Ovary (tissue), 7 donors: ENCODE measurements at regions not wholly inside any gene's neighbourhood (a gene's known extent, or its start where the extent isn't known, plus 50 kb on each side); places are given as distances from the start of the nearest gene placed in this dataset.

ENCODE experiments used
- DNase-seq, 5 donors: peaks; one replicate each; pipeline ENCODE4 v3.0.0-alpha.2; 2019 to 2020
- H3K27ac ChIP-seq, 2 donors: fragments of 200-600 bp; one replicate each; pipeline versions ENCODE4 v1.5.1 to v1.8.0; 2019 to 2022
- H3K27me3 ChIP-seq: fragments of 200-600 bp; one replicate; pipeline ENCODE4 v1.8.0; 2022
- H3K36me3 ChIP-seq: fragments of 200-600 bp; sonication (generic); one replicate; pipeline ENCODE4 v1.5.1; 2019
- H3K4me1 ChIP-seq: one replicate; pipeline ENCODE4 v1.8.1; 2013; ENCODE audit warnings: mild to moderate bottlenecking, moderate library complexity; ENCODE audit not compliant: insufficient read depth
- H3K4me3 ChIP-seq: fragments of 200-600 bp; sonication (generic); one replicate; pipeline ENCODE4 v1.5.1; 2017
- H3K9me3 ChIP-seq, 2 donors: fragments of 200-600 bp in 1 of 2; sonication (generic) in 1 of 2; one replicate each; pipeline versions ENCODE4 v1.5.1 to v1.8.1; 2013 to 2019; ENCODE audit warnings: mild to moderate bottlenecking in 1 of 2, moderate library complexity in 1 of 2
- EP300 ChIP-seq: sonication (generic); formaldehyde crosslinking; IDR thresholded peaks from one replicate; pipeline ENCODE4 v1.6.1; 2017; ENCODE audit warnings: antibody characterized with exemption
- POLR2A ChIP-seq: fragments of 450-650 bp; IDR thresholded peaks from one replicate; pipeline ENCODE4 v1.6.1; 2017; ENCODE audit warnings: antibody characterized with exemption, mild to moderate bottlenecking, moderate library complexity
- WGBS, 3 donors: extraction: QIAGEN DNeasy Blood & Tissue Kit in 1 of 3; methylation state at CpG; one replicate each; pipeline versions ENCODE4 v1.1.5 to v1.1.7; 2013 to 2017; 5-methylcytosine and 5-hydroxymethylcytosine counted together
- intact Hi-C, 4 donors: fragments of 100-400 bp; cut with DNase I; formaldehyde crosslinking; loops; one replicate each; pipeline versions ENCODE4 v1.11.0 to v1.15.1; 2022 to 2023
- TF ChIP-seq, protein P1 (sequence below), 3 donors: fragments of 450-650 bp in 2 of 3; fragments of 200-600 bp in 1 of 3; IDR thresholded peaks; one replicate each; pipeline versions ENCODE4 v1.5.1 to v1.8.0; 2016 to 2022; ENCODE audit warnings: antibody characterized with exemption in 3 of 3, mild to moderate bottlenecking in 1 of 3
- donor health status: DM: no; HTN: no; CAD: no; lungs with moderate emphysema.
- donor health status: DM: no; HTN: no; CAD: no.
- donor health status: Bipolar disorder and iron deficiency.
- donor health status: DM: no; HTN: no; CAD: no.
- donor health status: DM: yes; HTN: yes; CAD: no.

DNA sequence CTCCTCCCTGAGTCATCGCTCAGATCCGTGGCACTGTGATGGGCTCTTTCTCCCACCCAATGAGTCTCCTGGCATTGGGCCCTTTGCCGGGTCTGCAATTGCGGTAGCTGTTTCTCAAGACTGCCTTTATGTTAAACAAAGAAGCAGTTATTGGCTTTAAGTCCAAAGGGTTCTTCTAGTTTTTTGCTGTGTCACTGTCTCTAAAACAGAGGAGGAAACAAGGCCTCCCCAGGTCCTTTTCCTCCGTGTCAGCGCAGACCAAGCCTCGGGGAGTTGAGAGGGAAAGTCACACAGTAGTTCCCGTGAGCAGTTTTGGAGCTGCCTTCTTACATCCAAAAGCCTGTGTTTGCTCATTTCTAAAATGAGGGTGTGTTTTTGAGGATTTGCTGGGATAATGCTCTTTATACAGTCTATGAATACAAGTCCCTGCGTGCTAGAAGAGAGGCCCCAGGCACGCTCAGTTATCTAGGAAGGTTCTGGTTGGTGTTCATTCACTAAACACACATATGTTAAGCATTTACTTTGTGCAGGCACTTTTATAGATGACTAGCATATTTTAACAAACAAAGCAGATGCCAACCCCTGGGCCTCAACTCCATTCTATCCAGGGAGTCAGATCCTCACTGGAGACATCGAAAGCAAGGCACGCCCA, 126.0 kb upstream of the PZP start:
- Histone ChIP-seq H3K27ac (no peak overlapping the region), H3K27me3 (no peaks in the 10 kb centered on the region), H3K9me3 (no peaks in the 10 kb centered on the region), H3K4me3 (no peak overlapping the region), H3K4me1 (no peaks in the 10 kb centered on the region), H3K36me3 (no peaks in the 10 kb centered on the region)
- TF ChIP-seq, protein P1, sequence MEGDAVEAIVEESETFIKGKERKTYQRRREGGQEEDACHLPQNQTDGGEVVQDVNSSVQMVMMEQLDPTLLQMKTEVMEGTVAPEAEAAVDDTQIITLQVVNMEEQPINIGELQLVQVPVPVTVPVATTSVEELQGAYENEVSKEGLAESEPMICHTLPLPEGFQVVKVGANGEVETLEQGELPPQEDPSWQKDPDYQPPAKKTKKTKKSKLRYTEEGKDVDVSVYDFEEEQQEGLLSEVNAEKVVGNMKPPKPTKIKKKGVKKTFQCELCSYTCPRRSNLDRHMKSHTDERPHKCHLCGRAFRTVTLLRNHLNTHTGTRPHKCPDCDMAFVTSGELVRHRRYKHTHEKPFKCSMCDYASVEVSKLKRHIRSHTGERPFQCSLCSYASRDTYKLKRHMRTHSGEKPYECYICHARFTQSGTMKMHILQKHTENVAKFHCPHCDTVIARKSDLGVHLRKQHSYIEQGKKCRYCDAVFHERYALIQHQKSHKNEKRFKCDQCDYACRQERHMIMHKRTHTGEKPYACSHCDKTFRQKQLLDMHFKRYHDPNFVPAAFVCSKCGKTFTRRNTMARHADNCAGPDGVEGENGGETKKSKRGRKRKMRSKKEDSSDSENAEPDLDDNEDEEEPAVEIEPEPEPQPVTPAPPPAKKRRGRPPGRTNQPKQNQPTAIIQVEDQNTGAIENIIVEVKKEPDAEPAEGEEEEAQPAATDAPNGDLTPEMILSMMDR (IDR thresholded peaks at IDR 0.05) = no peak
- TF ChIP-seq POLR2A (no peak), EP300 (no peak)
- intact Hi-C loops = loop anchor here in 1 of 4 donors (10.0 kb wide), 1 partner anchor 131 kb away; no protein-coding TSS in a partner anchor
- no peak for DNase-seq
- 77 to 86% (median 85%) methylated on average over 12 of the region's 12 CpGs for WGBS, 3 donors

DNA sequence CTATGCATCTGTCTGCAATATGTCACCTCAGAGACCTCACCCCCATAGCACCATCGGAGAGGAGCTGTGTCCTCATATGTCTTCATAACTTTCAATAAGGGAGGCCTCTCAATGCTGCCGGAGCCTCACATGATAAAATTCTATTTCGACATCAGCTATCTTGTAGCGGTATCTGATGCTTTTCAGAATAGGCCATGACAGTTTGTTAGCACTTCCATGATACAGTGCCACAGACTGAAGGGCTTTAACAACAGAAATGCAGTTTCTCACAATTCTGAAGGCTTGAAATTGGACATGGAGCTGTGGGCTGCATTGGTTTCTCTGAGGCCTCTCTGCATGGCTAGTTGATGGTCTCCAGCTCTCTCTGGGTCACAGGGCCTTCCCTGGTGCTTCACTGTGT, 125.0 kb upstream of the PZP start:
- intact Hi-C loops = loop anchor here in 1 of 4 donors (10.0 kb wide), 1 partner anchor 132 kb away; no protein-coding TSS in a partner anchor
- Histone ChIP-seq H3K9me3 (no peaks in the 10 kb centered on the region), H3K27me3 (no peaks in the 10 kb centered on the region), H3K27ac (no peak overlapping the region), H3K4me3 (no peak overlapping the region), H3K36me3 (no peaks in the 10 kb centered on the region), H3K4me1 (no peaks in the 10 kb centered on the region)
- 74 to 80% (median 79%) methylated on average over 4 of the region's 4 CpGs for WGBS, 3 donors
- TF ChIP-seq, protein P1 (IDR thresholded peaks at IDR 0.05) = no peak
- TF ChIP-seq POLR2A (no peak), EP300 (no peak)
- DNase-seq = no peak

- DNase-seq = no peak
- 78 to 82% (median 80%) methylated on average over 4 of the region's 4 CpGs for WGBS, 3 donors
- no peaks in the 10 kb centered on the region for H3K4me1 ChIP-seq
- no peaks in the 10 kb centered on the region for H3K36me3 ChIP-seq
- intact Hi-C loops = loop anchor here in 1 of 4 donors (10.0 kb wide), 1 partner anchor 132 kb away; no protein-coding TSS in a partner anchor
- H3K27ac ChIP-seq = no peak overlapping the region
- no peaks in the 10 kb centered on the region for H3K27me3 ChIP-seq
- no peak for TF ChIP-seq POLR2A
- TF ChIP-seq EP300 = no peak
- TF ChIP-seq, protein P1 (IDR thresholded peaks at IDR 0.05) = no peak
- H3K4me3 ChIP-seq = no peak overlapping the region
- H3K9me3 ChIP-seq = no peaks in the 10 kb centered on the region
These were observed 124.4 kb upstream of the PZP start for GRCh38 chr12:9332564-9332963.

DNA sequence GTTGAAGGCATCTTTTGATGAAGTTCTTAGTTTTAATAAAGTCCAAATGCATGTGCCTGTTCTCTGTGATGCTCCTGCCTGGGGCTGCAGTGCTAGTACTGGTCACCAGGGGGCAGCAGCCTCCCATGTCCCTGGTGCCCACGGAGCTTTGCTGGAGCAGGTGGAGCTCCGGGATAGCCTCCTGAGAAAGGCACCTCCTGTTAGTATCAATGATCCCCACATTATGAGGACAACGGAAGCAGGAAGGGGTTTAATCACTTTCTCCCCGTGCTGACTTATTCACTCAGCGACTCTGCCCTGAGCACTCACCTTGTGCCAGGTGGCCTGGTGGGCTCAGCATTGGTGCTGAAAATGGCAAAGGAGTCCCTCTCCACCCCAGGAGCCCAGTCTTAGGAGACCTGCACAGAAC, 123.0 kb upstream of the PZP start:
- 7 to 8% (median 7%) methylated on average over 5 of the region's 5 CpGs for WGBS, 3 donors
- peak; percentile 51 to 83 (median 73) for DNase-seq
- TF ChIP-seq POLR2A = no peak
- TF ChIP-seq, protein P1 (IDR thresholded peaks at IDR 0.05) = peak; percentile 78 to 84 (median 79)
- TF ChIP-seq EP300 = no peak
- no peaks in the 10 kb centered on the region for H3K36me3 ChIP-seq
- no peaks in the 10 kb centered on the region for H3K27me3 ChIP-seq
- no peak overlapping the region for H3K4me3 ChIP-seq
- no peaks in the 10 kb centered on the region for H3K4me1 ChIP-seq
- intact Hi-C loops = loop anchor here in 1 of 4 donors (10.0 kb wide), 1 partner anchor 134 kb away; no protein-coding TSS in a partner anchor
- H3K27ac ChIP-seq = no peak overlapping the region
- no peaks in the 10 kb centered on the region for H3K9me3 ChIP-seq
